Testis (tissue), 2 donors: ENCODE measurements at regions not wholly inside any gene's neighbourhood (a gene's known extent, or its start where the extent isn't known, plus 50 kb on each side); places are given as distances from the start of the nearest gene placed in this dataset.
"Not testable (repeated sequence)": the region's sequence is repeated elsewhere in the genome, so short reads cannot be mapped to it uniquely, and the experiment has no call there.

Experiments used
- DNase-seq: peaks from one replicate; pipeline ENCODE4 v3.0.0-alpha.2; 2019
- H3K27ac ChIP-seq, 2 donors: fragments of 200-600 bp; sonication (generic); one replicate each; pipeline ENCODE4 v1.5.1; 2019
- H3K27me3 ChIP-seq: fragments of 200-600 bp; sonication (generic); one replicate; pipeline ENCODE4 v1.5.1; 2019
- H3K36me3 ChIP-seq: fragments of 200-600 bp; sonication (generic); one replicate; pipeline ENCODE4 v1.5.1; 2017; ENCODE audit warnings: low read depth; ENCODE audit errors: missing control alignments
- H3K4me1 ChIP-seq: fragments of 200-600 bp; sonication (generic); one replicate; pipeline ENCODE4 v1.5.1; 2019
- H3K4me3 ChIP-seq, 2 donors: fragments of 200-600 bp; sonication (generic); one replicate each; pipeline ENCODE4 v1.5.1; 2017 to 2019
- H3K9me3 ChIP-seq: fragments of 200-600 bp; sonication (generic); one replicate; pipeline ENCODE4 v1.5.1; 2017
- POLR2A ChIP-seq: fragments of 450-650 bp; IDR thresholded peaks from one replicate; pipeline ENCODE4 v1.6.1; 2017; ENCODE audit warnings: antibody characterized with exemption, mild to moderate bottlenecking, moderate library complexity
- WGBS, 2 donors: methylation state at CpG; one replicate each; pipeline ENCODE4 v1.1.5; 2018; 5-methylcytosine and 5-hydroxymethylcytosine counted together
- intact Hi-C: fragments of 100-400 bp; cut with DNase I; formaldehyde crosslinking; loops from one replicate; pipeline ENCODE4 v1.15.1; 2023; ENCODE audit warnings: low total_unique reads
- TF ChIP-seq, protein P1 (sequence below), 3 experiments: fragments of 450-650 bp in 2 of 3; fragments of 200-600 bp in 1 of 3; sonication (generic) in 1 of 3; IDR thresholded peaks; one replicate each; pipeline ENCODE4 v1.5.1; 2016 to 2019; ENCODE audit warnings: antibody characterized with exemption in 3 of 3, mild to moderate bottlenecking in 2 of 3, moderate library complexity in 1 of 3

DNA sequence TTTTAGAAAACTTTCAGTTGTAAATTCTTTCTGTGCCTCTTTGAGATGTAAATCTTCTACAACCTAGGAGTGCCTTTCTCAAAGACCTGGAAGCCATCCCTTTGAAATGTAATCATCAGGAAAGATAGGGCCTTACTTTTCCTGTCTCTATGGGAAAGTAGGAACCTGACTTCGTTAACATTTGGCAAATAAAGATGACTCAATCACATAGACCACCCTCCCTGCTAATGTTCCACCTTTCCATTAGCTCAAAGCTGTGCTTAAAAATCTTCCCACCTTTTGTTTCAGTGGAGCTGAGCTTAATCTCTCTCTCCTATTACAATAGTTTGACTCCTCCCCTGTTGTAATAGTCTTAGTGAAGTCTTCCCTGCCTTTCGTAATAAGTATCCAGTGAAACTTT, 247.7 kb downstream of the OLFM4 start:
- Histone ChIP-seq H3K4me3 (no peak overlapping the region), H3K9me3 (no peaks in the 10 kb centered on the region), H3K27ac (no peak overlapping the region), H3K36me3 (no peaks in the 10 kb centered on the region), H3K4me1 (no peaks in the 10 kb centered on the region), H3K27me3 (no peaks in the 10 kb centered on the region)
- intact Hi-C loops: no loop called here
- DNase-seq: no peak
- 50 to 56% methylated on average over 2 of the region's 2 CpGs for WGBS, 2 donors
- TF ChIP-seq, protein P1, sequence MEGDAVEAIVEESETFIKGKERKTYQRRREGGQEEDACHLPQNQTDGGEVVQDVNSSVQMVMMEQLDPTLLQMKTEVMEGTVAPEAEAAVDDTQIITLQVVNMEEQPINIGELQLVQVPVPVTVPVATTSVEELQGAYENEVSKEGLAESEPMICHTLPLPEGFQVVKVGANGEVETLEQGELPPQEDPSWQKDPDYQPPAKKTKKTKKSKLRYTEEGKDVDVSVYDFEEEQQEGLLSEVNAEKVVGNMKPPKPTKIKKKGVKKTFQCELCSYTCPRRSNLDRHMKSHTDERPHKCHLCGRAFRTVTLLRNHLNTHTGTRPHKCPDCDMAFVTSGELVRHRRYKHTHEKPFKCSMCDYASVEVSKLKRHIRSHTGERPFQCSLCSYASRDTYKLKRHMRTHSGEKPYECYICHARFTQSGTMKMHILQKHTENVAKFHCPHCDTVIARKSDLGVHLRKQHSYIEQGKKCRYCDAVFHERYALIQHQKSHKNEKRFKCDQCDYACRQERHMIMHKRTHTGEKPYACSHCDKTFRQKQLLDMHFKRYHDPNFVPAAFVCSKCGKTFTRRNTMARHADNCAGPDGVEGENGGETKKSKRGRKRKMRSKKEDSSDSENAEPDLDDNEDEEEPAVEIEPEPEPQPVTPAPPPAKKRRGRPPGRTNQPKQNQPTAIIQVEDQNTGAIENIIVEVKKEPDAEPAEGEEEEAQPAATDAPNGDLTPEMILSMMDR (IDR thresholded peaks at IDR 0.05): no peak
- TF ChIP-seq POLR2A: no peak

DNA sequence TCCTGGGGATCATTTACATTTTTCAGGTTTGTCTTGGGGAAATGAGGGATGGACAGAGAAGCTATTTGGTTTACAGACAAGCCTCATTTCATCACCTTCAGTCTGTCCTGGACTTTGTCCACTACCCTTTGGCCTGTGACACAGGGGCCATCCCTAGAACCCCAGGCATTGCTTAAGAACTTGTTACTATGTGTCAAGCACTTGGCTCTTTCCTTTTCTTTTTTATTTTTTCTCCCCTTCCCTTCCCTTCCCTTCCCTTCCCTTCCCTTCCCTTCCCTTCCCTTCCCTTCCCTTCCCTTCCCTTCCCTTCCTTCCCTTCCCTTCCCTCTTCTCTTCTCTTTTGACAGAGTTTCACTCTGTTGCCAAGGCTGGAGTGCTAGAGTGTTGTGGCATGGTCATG, 253.1 kb downstream of the OLFM4 start:
- DNase-seq: no peak
- H3K4me1 ChIP-seq: no peaks in the 10 kb centered on the region
- no peak overlapping the region for H3K4me3 ChIP-seq
- TF ChIP-seq, protein P1 (IDR thresholded peaks at IDR 0.05): no peak
- no peak for TF ChIP-seq POLR2A
- no peaks in the 10 kb centered on the region for H3K36me3 ChIP-seq
- no peaks in the 10 kb centered on the region for H3K27me3 ChIP-seq
- H3K27ac ChIP-seq: no peak overlapping the region
- no peaks in the 10 kb centered on the region for H3K9me3 ChIP-seq
- intact Hi-C loops: no loop called here

DNA sequence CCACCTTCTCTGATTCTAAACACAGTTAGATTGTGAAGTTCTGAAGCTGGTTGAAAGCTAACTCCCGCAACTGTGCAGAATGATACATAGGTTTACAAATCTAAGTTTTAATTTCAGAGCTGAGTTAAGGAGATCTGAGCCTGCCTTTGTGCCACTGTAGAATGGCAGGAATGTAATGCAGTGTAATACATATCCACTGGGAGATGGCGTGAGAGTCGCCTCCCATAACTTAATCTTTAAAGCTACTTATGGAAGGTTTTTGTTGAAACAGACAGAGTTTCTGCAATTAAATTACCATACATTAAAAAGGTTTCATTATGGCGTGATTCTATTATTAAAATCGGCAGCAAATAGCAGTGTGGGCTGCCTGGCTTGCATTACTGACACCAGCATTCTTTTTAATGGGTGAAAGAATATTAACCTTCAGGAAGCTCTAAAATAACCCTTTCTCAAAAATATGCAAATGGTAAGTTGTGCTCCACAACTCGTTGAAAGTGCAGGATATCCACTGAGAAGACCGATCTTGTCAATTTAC, 257.4 kb downstream of the OLFM4 start:
- Histone ChIP-seq H3K27me3 (no peaks in the 10 kb centered on the region), H3K27ac (no peak overlapping the region), H3K4me3 (no peak overlapping the region), H3K36me3 (no peaks in the 10 kb centered on the region), H3K9me3 (no peaks in the 10 kb centered on the region), H3K4me1 (no peaks in the 10 kb centered on the region)
- WGBS, 2 donors: 73 to 75% methylated on average over 7 of the region's 7 CpGs
- no peak for TF ChIP-seq POLR2A
- TF ChIP-seq, protein P1 (IDR thresholded peaks at IDR 0.05): no peak
- no peak for DNase-seq
- intact Hi-C loops: no loop called here

DNA sequence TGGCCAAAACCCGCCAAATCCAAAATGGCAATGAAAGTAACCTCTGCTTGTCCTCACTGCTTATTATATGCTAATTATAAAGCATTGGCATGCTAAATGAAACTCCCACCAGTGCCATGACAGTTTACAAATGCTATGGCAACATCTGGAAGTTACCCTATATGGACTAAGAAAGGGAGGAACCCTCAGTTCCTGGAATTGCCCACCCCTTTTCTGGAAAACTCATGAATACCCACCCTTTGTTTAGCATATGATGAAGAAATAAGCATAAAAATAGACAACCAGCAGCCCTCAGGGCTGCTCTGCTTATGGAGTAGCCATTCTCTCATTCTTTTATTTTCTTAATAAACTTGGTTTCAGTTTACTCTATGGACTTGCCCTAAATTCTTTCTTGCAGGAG, 269.8 kb downstream of the OLFM4 start:
- no peaks in the 10 kb centered on the region for H3K9me3 ChIP-seq
- no peak overlapping the region for H3K27ac ChIP-seq
- 92% methylated on average over 1 of the region's 1 CpG for WGBS, 2 donors
- H3K27me3 ChIP-seq: no peaks in the 10 kb centered on the region
- intact Hi-C loops: no loop called here
- H3K36me3 ChIP-seq: no peaks in the 10 kb centered on the region
- TF ChIP-seq, protein P1 (IDR thresholded peaks at IDR 0.05): no peak
- no peak for TF ChIP-seq POLR2A
- no peak for DNase-seq
- H3K4me1 ChIP-seq: no peaks in the 10 kb centered on the region
- no peak overlapping the region for H3K4me3 ChIP-seq

DNA sequence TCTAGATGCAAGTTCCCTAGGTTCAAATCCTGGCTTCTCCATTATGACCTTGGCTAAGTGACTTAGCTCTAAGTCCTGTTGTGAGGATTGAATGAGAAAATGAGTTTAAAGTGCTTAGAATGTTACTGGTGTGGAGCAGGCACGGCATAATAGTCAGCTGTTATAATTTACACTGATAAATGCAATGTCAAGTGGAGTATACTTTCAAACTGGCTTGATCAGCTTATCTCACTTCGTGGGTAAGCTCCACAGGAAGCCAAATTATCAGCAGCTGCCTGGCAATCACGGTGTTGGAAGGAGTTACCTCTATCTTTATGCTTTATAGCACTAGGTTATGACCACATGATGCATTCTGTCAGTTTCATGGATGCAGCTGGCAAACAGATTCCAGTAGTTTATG, 272.8 kb downstream of the OLFM4 start:
- H3K4me3 ChIP-seq: no peak overlapping the region
- 29 to 30% methylated on average over 3 of the region's 3 CpGs for WGBS, 2 donors
- H3K27ac ChIP-seq: no peak overlapping the region
- H3K36me3 ChIP-seq: no peaks in the 10 kb centered on the region
- no peak for TF ChIP-seq POLR2A
- TF ChIP-seq, protein P1 (IDR thresholded peaks at IDR 0.05): no peak
- DNase-seq: no peak
- intact Hi-C loops: no loop called here
- H3K27me3 ChIP-seq: no peaks in the 10 kb centered on the region
- H3K4me1 ChIP-seq: no peaks in the 10 kb centered on the region
- no peaks in the 10 kb centered on the region for H3K9me3 ChIP-seq

DNA sequence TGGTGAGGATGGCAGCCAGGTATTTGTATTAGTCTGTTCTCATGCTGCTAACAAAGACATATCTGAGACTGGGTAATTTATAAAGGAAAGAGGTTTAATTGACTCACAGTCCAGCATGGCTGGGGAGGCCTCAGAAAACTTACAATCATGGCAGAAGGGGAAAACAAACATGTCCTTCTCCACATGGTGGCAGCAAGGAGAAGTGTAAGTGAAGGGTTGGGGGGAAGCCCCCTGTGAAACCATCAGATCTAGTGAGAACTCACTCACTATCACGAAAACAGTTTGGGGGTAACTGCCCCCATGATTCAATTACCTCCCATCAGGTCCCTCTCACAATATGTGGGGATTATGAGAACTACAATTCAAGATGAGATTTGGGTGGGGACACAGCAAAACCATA, 276.8 kb downstream of the OLFM4 start:
- H3K27me3 ChIP-seq, DNase-seq, H3K36me3 ChIP-seq, H3K9me3 ChIP-seq, H3K4me3 ChIP-seq, H3K4me1 ChIP-seq, H3K27ac ChIP-seq, intact Hi-C loops: not testable (repeated sequence)
- WGBS, 2 donors: 85 to 93% methylated on average over 1 of the region's 1 CpG
